Testis (tissue), 2 donors: ENCODE measurements at regions not wholly inside any gene's neighbourhood (a gene's known extent, or its start where the extent isn't known, plus 50 kb on each side); places are given as distances from the start of the nearest gene placed in this dataset.

ENCODE experiments used
- DNase-seq: peaks from one replicate; pipeline ENCODE4 v3.0.0-alpha.2; 2019
- H3K27ac ChIP-seq, 2 donors: fragments of 200-600 bp; sonication (generic); one replicate each; pipeline ENCODE4 v1.5.1; 2019
- H3K27me3 ChIP-seq: fragments of 200-600 bp; sonication (generic); one replicate; pipeline ENCODE4 v1.5.1; 2019
- H3K36me3 ChIP-seq: fragments of 200-600 bp; sonication (generic); one replicate; pipeline ENCODE4 v1.5.1; 2017; ENCODE audit warnings: low read depth; ENCODE audit errors: missing control alignments
- H3K4me1 ChIP-seq: fragments of 200-600 bp; sonication (generic); one replicate; pipeline ENCODE4 v1.5.1; 2019
- H3K4me3 ChIP-seq, 2 donors: fragments of 200-600 bp; sonication (generic); one replicate each; pipeline ENCODE4 v1.5.1; 2017 to 2019
- H3K9me3 ChIP-seq: fragments of 200-600 bp; sonication (generic); one replicate; pipeline ENCODE4 v1.5.1; 2017
- CTCF ChIP-seq, 3 experiments: fragments of 450-650 bp in 2 of 3; fragments of 200-600 bp in 1 of 3; sonication (generic) in 1 of 3; IDR thresholded peaks; one replicate each; pipeline ENCODE4 v1.5.1; 2016 to 2019; ENCODE audit warnings: antibody characterized with exemption in 3 of 3, mild to moderate bottlenecking in 2 of 3, moderate library complexity in 1 of 3
- POLR2A ChIP-seq: fragments of 450-650 bp; IDR thresholded peaks from one replicate; pipeline ENCODE4 v1.6.1; 2017; ENCODE audit warnings: antibody characterized with exemption, mild to moderate bottlenecking, moderate library complexity
- WGBS, 2 donors: methylation state at CpG; one replicate each; pipeline ENCODE4 v1.1.5; 2018; 5-methylcytosine and 5-hydroxymethylcytosine counted together
- intact Hi-C: fragments of 100-400 bp; cut with DNase I; formaldehyde crosslinking; loops from one replicate; pipeline ENCODE4 v1.15.1; 2023; ENCODE audit warnings: low total_unique reads

DNA sequence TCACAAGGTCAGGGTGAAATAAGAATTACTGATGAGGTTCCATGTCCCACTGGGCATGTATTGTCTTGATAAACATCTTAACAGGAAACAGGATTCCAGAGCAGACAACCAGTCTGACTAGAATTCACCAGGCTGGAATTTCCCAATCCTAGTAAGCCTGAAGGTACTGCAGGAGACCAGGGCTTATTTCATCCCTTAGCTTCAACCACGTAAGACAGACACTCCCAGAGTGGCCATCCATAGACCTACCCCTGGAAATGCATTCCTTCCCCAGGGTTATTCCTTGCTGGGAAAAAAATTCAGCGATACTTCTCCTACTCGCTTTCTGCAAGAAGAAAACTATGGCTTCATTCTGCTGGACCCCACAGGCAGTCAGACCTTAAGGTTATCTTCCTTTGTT lies 785.4 kb downstream of the NR2F1-AS1 start:
- TF ChIP-seq POLR2A (no peak), CTCF (IDR thresholded peaks at IDR 0.05) (no peak)

GRCh38 chr5:92780057-92780456 lies 801.0 kb downstream of the NR2F1-AS1 start:
- Histone ChIP-seq H3K27ac (no peak overlapping the region), H3K4me3 (no peak overlapping the region), H3K36me3 (no peaks in the 10 kb centered on the region), H3K27me3 (no peaks in the 10 kb centered on the region), H3K9me3 (no peaks in the 10 kb centered on the region), H3K4me1 (no peaks in the 10 kb centered on the region)
- DNase-seq, result no peak
- WGBS, 2 donors, result 65 to 68% methylated on average over 4 of the region's 4 CpGs
- no peak for TF ChIP-seq CTCF (IDR thresholded peaks at IDR 0.05)
- TF ChIP-seq POLR2A, result no peak
- intact Hi-C loops, result no loop called here

More for the DNA sequence above, 785.4 kb downstream of the NR2F1-AS1 start:
- no peaks in the 10 kb centered on the region for H3K9me3 ChIP-seq
- H3K4me3 ChIP-seq, result no peak overlapping the region
- WGBS, 2 donors, result 85 to 96% methylated on average over 3 of the region's 3 CpGs
- H3K36me3 ChIP-seq, result no peaks in the 10 kb centered on the region
- intact Hi-C loops, result no loop called here
- H3K27me3 ChIP-seq, result no peaks in the 10 kb centered on the region
- no peak overlapping the region for H3K27ac ChIP-seq
- no peaks in the 10 kb centered on the region for H3K4me1 ChIP-seq
- DNase-seq, result no peak

DNA sequence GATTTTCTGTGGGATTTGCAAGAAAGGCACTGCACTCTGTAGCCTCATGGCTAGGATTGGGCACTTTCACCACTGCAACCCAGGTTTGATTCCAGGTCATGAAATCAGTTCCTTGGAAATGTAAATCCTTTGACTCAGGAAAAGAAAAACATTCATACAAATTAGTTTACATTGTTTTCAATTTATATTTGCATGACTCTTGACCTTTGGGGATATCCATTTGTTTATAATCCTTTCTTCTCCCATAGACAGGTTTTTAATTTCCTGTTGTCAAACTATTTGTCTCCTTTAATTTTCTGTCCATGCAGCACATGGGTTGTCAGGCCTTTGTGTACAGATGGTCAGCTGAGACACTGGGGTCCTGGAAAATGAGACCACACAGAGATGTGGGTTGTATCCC lies 801.5 kb downstream of the NR2F1-AS1 start:
- no peak for DNase-seq
- intact Hi-C loops, result no loop called here

DNA sequence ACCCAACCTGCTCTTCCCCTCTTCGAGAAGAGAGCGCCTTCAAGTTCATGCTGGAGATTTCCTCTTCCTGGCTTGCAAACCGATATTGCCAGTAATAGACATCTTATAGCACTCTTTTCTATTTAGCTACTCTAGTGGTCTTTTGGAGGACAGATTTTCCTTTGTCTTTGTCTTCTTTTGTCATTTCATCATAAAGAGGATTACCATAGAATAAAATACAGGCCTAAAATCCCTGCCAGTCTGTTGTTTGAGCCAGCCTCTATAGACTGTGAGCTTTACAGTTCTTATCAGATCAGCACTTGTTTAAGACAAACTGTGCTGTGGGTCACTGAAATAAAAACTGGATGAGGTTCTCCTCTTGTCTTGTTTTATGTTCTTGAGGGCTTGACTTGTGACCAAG lies 802.8 kb downstream of the NR2F1-AS1 start:
- Histone ChIP-seq H3K27me3 (no peaks in the 10 kb centered on the region), H3K9me3 (no peaks in the 10 kb centered on the region), H3K36me3 (no peaks in the 10 kb centered on the region), H3K4me1 (no peaks in the 10 kb centered on the region), H3K4me3 (no peak overlapping the region), H3K27ac (no peak overlapping the region)
- intact Hi-C loops, result no loop called here
- 96% methylated on average over 3 of the region's 3 CpGs for WGBS, 2 donors
- TF ChIP-seq CTCF (IDR thresholded peaks at IDR 0.05), result no peak
- TF ChIP-seq POLR2A, result no peak
- no peak for DNase-seq

More for the DNA sequence above, 801.5 kb downstream of the NR2F1-AS1 start:
- H3K36me3 ChIP-seq, result no peaks in the 10 kb centered on the region
- no peaks in the 10 kb centered on the region for H3K9me3 ChIP-seq
- TF ChIP-seq CTCF (IDR thresholded peaks at IDR 0.05), result no peak
- no peak for TF ChIP-seq POLR2A
- no peaks in the 10 kb centered on the region for H3K27me3 ChIP-seq
- H3K4me1 ChIP-seq, result no peaks in the 10 kb centered on the region
- H3K27ac ChIP-seq, result no peak overlapping the region
- H3K4me3 ChIP-seq, result no peak overlapping the region

DNA sequence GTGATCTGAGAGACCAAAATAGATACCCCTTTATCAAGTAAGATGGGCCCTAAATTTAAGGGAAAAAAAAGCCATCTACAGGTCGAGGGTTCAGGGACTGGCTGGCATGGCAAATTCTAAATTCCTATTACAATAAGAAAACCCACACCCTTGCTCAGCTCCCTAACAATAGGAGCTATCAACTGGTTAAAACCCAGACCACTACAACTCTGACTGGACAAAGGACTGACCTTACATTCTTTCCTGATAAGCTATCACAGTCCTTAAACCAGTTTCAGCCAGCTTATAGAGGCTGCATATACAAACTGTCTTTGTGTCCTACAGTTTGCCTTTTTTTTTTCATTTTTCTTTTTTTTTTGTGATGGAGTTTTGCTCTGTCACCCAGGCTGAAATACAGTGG lies 803.6 kb downstream of the NR2F1-AS1 start:
- TF ChIP-seq POLR2A, result no peak
- Histone ChIP-seq H3K9me3 (no peaks in the 10 kb centered on the region), H3K27ac (no peak overlapping the region), H3K4me1 (no peaks in the 10 kb centered on the region), H3K4me3 (no peak overlapping the region), H3K27me3 (no peaks in the 10 kb centered on the region), H3K36me3 (no peaks in the 10 kb centered on the region)
- 55 to 79% methylated on average over 1 of the region's 1 CpG for WGBS, 2 donors
- intact Hi-C loops, result no loop called here
- no peak for DNase-seq
